ENCODE measurements at regions not wholly inside any gene's neighbourhood (a gene's known extent, or its start where the extent isn't known, plus 50 kb on each side); places are given as distances from the start of the nearest gene placed in this dataset.

DNA sequence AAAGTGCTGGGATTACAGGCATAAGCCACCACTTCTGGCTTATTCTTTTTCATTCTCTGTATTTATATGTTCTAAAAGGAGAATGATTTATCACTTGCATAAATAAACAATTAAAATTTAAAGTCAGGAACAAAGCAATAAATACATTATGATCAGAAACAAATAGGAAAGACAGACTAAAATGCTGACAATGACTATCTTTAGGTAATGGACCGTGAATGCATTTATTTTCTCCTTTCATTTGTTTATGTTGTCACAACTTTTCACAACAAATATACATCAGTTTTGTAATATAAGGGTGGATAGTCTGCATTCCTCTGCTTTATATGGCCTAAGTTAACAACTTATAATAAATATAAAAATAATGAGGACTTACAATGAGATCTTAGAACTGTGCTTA lies 199.2 kb upstream of the EPHA4 start (continued):
- TF ChIP-seq CHD1 (IDR thresholded peaks at IDR 0.05; ENCODE audit: low read depth, low read length) (no peak), EZH2 (IDR thresholded peaks at IDR 0.05; ENCODE audit: low read depth, low read length, severe bottlenecking) (no peak), HDAC2 (IDR thresholded peaks at IDR 0.05; ENCODE audit: borderline replicate concordance in 1 of 2, low read depth in 2 of 2, low read length in 2 of 2) (no peak), BACH1 (IDR thresholded peaks at IDR 0.05; ENCODE audit: low read length) (no peak), BRCA1 (IDR thresholded peaks at IDR 0.05; ENCODE audit: low read depth, low read length) (no peak)

All from H1 (cell line).